HEK293T (cell line): ENCODE measurements at regions not wholly inside any gene's neighbourhood (a gene's known extent, or its start where the extent isn't known, plus 50 kb on each side); places are given as distances from the start of the nearest gene placed in this dataset.

ENCODE experiments used
- CTCF ChIA-PET: fragments of 350-600 bp; formaldehyde crosslinking; extraction: SDS; loops from one replicate; lab custom pipeline; 2021; ENCODE audit warnings: antibody characterized with exemption, inconsistent platforms; lab: Yijun Ruan, JAX
- POLR2A ChIA-PET: fragments of 350-600 bp; formaldehyde crosslinking; extraction: SDS; loops from one replicate; lab custom pipeline; 2020; ENCODE audit warnings: antibody characterized with exemption, inconsistent platforms; lab: Yijun Ruan, JAX
- DNase-seq: peaks from one replicate; pipeline ENCODE4 v3.0.0; 2012; ENCODE audit warnings: mixed read lengths; ENCODE audit errors: extremely low spot score
- ARNT ChIP-seq: fragments of 450-650 bp; IDR thresholded peaks from 2 replicates; pipeline ENCODE4 v1.6.1; 2017; ENCODE audit warnings: mild to moderate bottlenecking
- BHLHE40 ChIP-seq: fragments of 450-650 bp; IDR thresholded peaks from 2 replicates; pipeline ENCODE4 v1.6.1; 2016; ENCODE audit warnings: mild to moderate bottlenecking, moderate library complexity, borderline replicate concordance
- CTBP1 ChIP-seq: fragments of 450-650 bp; IDR thresholded peaks from 2 replicates; pipeline ENCODE4 v1.6.1; 2016; ENCODE audit warnings: borderline replicate concordance
- ELF4 ChIP-seq: fragments of 450-650 bp; IDR thresholded peaks from 2 replicates; pipeline ENCODE4 v1.6.1; 2017; ENCODE audit warnings: antibody characterized with exemption
- FOXA1 ChIP-seq: fragments of 450-650 bp; IDR thresholded peaks from 2 replicates; pipeline ENCODE4 v1.6.1; 2016; ENCODE audit warnings: mild to moderate bottlenecking
- FOXK2 ChIP-seq: fragments of 450-650 bp; IDR thresholded peaks from 2 replicates; pipeline ENCODE4 v1.6.1; 2016; ENCODE audit warnings: mild to moderate bottlenecking
- FOXM1 ChIP-seq: fragments of 450-650 bp; IDR thresholded peaks from 2 replicates; pipeline ENCODE4 v1.6.1; 2017; ENCODE audit warnings: mild to moderate bottlenecking, borderline replicate concordance
- HDGF ChIP-seq: fragments of 450-650 bp; IDR thresholded peaks from 2 replicates; pipeline ENCODE4 v1.6.1; 2017; ENCODE audit warnings: antibody characterized with exemption, borderline replicate concordance
- L3MBTL2 ChIP-seq: fragments of 450-650 bp; conservative IDR thresholded peaks from 2 replicates; pipeline ENCODE4 v1.6.1; 2016; ENCODE audit warnings: mild to moderate bottlenecking
- LEF1 ChIP-seq: fragments of 450-650 bp; IDR thresholded peaks from 2 replicates; pipeline ENCODE4 v1.6.1; 2017; ENCODE audit warnings: mild to moderate bottlenecking, borderline replicate concordance
- NFRKB ChIP-seq: fragments of 450-650 bp; IDR thresholded peaks from 2 replicates; pipeline ENCODE4 v1.6.1; 2016; ENCODE audit warnings: mild to moderate bottlenecking, moderate library complexity
- SP1 ChIP-seq: fragments of 450-650 bp; IDR thresholded peaks from 2 replicates; pipeline ENCODE4 v1.6.1; 2017
- SUZ12 ChIP-seq: fragments of 450-650 bp; IDR thresholded peaks from 2 replicates; pipeline ENCODE4 v1.6.1; 2016; ENCODE audit warnings: mild to moderate bottlenecking
- TARDBP ChIP-seq: fragments of 450-650 bp; IDR thresholded peaks from 2 replicates; pipeline ENCODE4 v1.6.1; 2016
- ZNF384 ChIP-seq: fragments of 450-650 bp; IDR thresholded peaks from 2 replicates; pipeline ENCODE4 v1.6.1; 2016
- TF ChIP-seq, protein P1 (sequence below): fragments of 450-650 bp; IDR thresholded peaks from 2 replicates; pipeline ENCODE4 v1.6.1; 2016

DNA sequence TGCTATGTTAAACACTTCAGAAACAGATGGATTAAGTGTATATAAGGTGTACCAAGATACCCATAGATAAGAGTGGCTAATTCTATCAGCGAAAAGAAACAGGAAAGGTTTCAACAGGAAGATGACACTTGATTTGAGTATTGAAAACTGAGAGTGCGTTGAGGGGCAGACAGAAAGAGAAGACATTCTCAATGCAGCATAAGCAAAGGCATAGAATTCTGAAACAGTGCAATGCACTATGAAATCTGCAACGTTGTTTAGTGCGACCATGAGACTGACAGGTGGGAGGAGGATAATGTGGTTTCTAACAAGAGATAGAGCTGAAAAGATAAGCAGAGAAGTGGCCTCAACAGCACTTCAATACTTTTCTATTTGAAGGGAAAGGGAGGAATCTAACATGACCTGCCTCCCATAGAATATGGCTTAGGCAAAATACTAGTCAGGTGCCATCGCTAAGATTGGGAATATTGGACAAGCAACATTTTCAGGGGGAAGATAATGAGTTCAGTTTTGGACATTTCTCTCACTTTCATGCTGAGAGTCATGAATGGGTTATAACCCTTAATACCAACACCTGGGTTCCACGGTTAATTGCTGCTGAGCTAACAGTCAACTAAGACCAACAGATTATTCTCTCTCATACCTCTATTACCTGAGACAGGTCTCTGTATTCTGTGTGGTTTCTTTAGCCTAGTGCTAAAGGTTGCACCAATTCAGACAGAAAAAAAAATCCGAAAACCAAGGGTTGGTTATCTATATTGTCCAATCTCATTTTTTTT is 312.9 kb upstream of the ARID1B start:
- no peak for DNase-seq
- no peak for TF ChIP-seq ZNF384
- TF ChIP-seq FOXA1 = no peak
- TF ChIP-seq NFRKB = no peak
- TF ChIP-seq L3MBTL2 = no peak
- no peak for TF ChIP-seq LEF1
- TF ChIP-seq CTBP1 = no peak
- no peak for TF ChIP-seq TARDBP
- no peak for TF ChIP-seq FOXM1
- TF ChIP-seq SUZ12 = no peak
- no peak for TF ChIP-seq ELF4
- no peak for TF ChIP-seq FOXK2
- ChIA-PET CTCF (no interaction called here), POLR2A (no interaction called here)

DNA sequence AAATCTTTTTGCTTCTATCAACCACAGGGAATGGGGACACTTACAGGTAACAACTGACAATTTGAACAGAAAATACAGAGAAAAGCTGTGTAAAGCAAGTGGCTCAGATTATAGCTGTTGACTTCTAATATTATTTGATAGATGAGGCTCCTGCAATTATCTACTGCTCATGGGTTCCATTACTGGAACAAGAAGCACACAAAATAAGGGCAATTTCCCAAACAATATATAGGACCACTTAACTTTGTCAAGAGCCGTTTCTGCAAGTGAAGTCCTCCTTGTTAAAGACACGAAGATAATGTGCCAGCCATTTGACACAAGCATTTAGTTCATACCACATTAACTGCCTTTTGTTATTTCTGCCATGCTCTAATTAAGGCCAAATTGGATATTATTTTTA is 315.5 kb upstream of the ARID1B start:
- DNase-seq = no peak
- ChIA-PET POLR2A (no interaction called here), CTCF (interaction anchor here (0.6 kb wide), 1 partner anchor 101 kb away, joined by 6 read pairs; no protein-coding TSS in a partner anchor)
- no peak for TF ChIP-seq ZNF384
- no peak for TF ChIP-seq ELF4
- no peak for TF ChIP-seq NFRKB
- no peak for TF ChIP-seq SUZ12
- TF ChIP-seq FOXM1 = no peak
- TF ChIP-seq TARDBP = no peak
- no peak for TF ChIP-seq HDGF
- TF ChIP-seq SP1 = no peak
- TF ChIP-seq, protein P1, sequence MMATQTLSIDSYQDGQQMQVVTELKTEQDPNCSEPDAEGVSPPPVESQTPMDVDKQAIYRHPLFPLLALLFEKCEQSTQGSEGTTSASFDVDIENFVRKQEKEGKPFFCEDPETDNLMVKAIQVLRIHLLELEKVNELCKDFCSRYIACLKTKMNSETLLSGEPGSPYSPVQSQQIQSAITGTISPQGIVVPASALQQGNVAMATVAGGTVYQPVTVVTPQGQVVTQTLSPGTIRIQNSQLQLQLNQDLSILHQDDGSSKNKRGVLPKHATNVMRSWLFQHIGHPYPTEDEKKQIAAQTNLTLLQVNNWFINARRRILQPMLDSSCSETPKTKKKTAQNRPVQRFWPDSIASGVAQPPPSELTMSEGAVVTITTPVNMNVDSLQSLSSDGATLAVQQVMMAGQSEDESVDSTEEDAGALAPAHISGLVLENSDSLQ = no peak
- no peak for TF ChIP-seq FOXK2
- TF ChIP-seq LEF1 = no peak

DNA sequence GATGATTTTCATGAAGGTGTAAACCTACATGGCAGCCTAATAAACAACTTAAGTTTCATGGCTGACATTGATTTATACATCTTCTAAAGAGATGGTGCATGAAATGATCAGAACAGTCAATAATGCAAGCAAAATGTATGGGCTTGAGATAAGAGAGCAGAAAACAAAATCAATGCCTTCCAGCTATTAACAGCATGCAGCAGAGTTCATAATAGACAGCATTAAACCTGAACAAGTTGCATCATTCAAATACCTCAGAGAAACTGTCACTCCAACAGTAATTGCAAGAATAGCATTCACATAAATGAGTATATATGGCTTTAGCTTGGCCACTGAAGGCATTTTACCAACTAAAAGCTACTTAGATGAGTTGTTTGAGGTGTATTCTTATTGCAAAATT is 319.6 kb upstream of the ARID1B start:
- ChIA-PET POLR2A (no interaction called here), CTCF (no interaction called here)
- no peak for DNase-seq
- TF ChIP-seq, protein P1 = peak; percentile 78
- no peak for TF ChIP-seq CTBP1

DNA sequence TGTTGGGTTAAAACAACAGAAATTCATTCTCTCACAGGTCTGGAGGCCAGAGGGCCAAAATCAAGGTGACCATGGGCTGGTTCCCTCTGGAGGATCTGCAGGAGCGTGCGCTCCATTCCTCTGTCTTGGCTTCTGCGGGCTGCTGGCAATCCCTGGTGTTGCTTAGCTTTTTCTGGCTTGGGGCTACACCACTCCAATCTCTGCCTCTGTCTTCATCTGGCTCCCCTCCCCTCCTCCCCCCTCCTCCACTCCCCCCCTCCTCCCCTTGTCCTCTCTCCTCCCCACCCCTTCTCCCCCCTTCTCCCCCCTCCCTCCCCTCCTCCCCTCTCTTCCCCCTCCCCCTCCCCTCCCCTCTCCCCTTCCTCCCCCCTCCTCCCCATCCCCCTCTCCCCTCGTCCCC is 321.3 kb upstream of the ARID1B start:
- TF ChIP-seq SP1 (no peak), ARNT (no peak), BHLHE40 (no peak), SUZ12 (no peak), ELF4 (no peak), LEF1 (no peak), FOXK2 (no peak), NFRKB (no peak), L3MBTL2 (no peak), CTBP1 (no peak), FOXA1 (no peak)
- no peak for DNase-seq
- ChIA-PET CTCF (no interaction called here), POLR2A (no interaction called here)

DNA sequence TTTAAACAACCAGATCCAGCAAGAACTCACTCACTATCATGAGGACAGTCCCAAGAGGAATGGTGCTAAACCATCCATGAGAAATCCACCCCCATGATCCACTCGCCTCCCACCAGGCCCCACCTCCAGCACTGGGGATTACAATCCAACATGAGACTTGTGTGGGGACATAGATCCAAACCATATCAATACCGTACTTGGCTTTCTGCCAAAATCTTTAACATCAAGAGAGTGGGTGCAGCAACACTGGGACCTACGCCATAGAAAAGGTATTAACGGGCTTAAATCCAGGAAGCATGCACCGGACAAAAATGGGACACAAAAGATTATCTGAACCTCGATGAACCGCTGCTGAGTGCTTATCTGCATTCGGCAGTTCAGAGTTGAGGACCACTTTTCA is 322.3 kb upstream of the ARID1B start:
- no peak for DNase-seq
- no peak for TF ChIP-seq FOXM1
- TF ChIP-seq ZNF384 = no peak
- TF ChIP-seq L3MBTL2 = no peak
- no peak for TF ChIP-seq SP1
- TF ChIP-seq HDGF = no peak
- TF ChIP-seq FOXK2 = no peak
- TF ChIP-seq NFRKB = no peak
- no peak for TF ChIP-seq SUZ12
- no peak for TF ChIP-seq CTBP1
- POLR2A ChIA-PET = no interaction called here
- CTCF ChIA-PET = no interaction called here

DNA sequence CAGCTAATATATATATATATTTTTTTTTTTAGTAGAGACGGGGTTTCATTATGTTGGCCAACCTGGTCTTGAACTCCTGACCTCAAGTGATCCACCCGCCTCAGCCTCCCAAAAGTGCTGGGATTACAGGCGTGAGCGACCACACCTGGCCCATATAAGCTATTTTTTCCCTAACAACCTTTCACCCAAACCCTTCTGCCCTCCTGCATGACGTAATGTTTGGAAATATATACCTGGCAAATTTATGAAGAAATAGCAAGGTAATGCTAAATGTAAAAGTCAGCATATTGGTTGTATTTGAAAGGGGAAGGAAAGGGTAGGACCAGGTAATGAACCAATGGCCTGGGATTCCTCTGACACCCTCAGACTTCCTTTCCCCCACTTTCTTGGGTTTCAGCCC is 325.5 kb upstream of the ARID1B start:
- CTCF ChIA-PET = no interaction called here
- DNase-seq = no peak
- TF ChIP-seq L3MBTL2 (no peak), ZNF384 (no peak), FOXK2 (no peak), CTBP1 (no peak), FOXA1 (no peak), ELF4 (no peak), HDGF (no peak), LEF1 (no peak), NFRKB (no peak), ARNT (no peak), TARDBP (no peak), BHLHE40 (no peak), SUZ12 (no peak), FOXM1 (no peak), SP1 (no peak)
- TF ChIP-seq, protein P1 = no peak
- POLR2A ChIA-PET = no interaction called here

DNA sequence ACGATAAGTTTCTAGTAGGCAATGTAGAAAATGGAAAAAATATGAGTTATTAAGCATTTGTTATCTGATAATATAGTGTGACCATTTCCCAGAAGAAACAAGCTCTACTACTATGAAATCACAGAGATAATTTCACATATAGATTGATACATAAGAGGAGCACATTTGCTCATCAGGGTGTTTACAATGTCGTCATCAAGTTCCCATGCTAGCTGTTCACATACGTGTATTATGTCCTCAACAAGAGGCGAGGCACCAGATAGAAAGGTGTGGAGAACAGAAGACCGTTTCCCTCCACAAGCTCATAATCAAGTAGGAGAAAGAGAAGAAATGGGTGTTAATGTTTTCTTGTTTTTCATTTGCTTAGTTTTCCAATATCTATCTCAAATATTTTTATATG is 326.1 kb upstream of the ARID1B start:
- no peak for TF ChIP-seq ZNF384
- TF ChIP-seq L3MBTL2 = no peak
- no peak for TF ChIP-seq ARNT
- TF ChIP-seq HDGF = no peak
- TF ChIP-seq LEF1 = no peak
- ChIA-PET POLR2A (no interaction called here), CTCF (no interaction called here)
- DNase-seq = no peak
